ENCODE measurements at regions not wholly inside any gene's neighbourhood (a gene's known extent, or its start where the extent isn't known, plus 50 kb on each side); places are given as distances from the start of the nearest gene placed in this dataset.

DNA sequence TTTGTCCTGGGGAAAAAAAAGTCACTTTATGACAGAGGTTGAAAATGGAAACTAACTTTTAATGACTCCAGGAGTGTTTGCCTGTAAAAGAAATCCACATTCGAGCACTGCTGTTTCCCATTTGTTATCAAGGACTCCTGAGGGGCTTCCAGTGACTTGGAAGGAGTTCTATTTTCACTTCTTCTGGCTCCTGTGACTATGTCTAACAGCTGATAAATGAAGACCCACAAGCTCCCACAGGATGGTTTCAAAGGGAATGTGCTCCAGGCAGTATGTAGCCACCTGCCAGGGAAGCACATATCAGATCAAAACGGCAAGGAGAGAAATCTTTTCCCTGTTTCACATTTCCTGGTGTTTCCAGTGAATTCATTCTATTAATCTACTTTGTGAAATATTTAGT lies 159.8 kb upstream of the FAM241A start:
- Histone ChIP-seq H3K9me3 (ENCODE audit: control insufficient read depth, insufficient read depth, low read depth, low read length) (no peaks in the 10 kb centered on the region), H3K36me3 (ENCODE audit: control insufficient read depth, insufficient read depth, low read length) (no peaks in the 10 kb centered on the region), H3K27ac (ENCODE audit: low read length) (no peak overlapping the region), H3K27me3 (ENCODE audit: control insufficient read depth, insufficient read depth, low read length) (no peaks in the 10 kb centered on the region), H3K4me3 (ENCODE audit: low read depth in 2 of 2, low read length in 2 of 2) (no peak overlapping the region), H3K4me1 (ENCODE audit: control insufficient read depth, insufficient read depth, low read length) (no peaks in the 10 kb centered on the region)
- in situ Hi-C loops (cut with HindIII; ENCODE audit: low pct_unique_long_range_greater_than_20kb, low sequenced_read_pairs) (no loop called here), intact Hi-C loops (cut with micrococcal nuclease; ENCODE audit: unreplicated experiment) (no loop called here)
- ATAC-seq (no peak), DNase-seq (ENCODE audit: low read depth, low spot score) (no peak)
- ChIA-PET POLR2A (no interaction called here), CTCF (no interaction called here)
- TF ChIP-seq POLR2AphosphoS5 (IDR thresholded peaks at IDR 0.05; ENCODE audit: low read depth, low read length) (no peak), SIN3A (IDR thresholded peaks at IDR 0.05; ENCODE audit: borderline replicate concordance, insufficient read depth, low read depth, low read length) (no peak), TCF7L2 (IDR thresholded peaks at IDR 0.05; ENCODE audit: low read depth, low read length) (no peak)
- TF ChIP-seq, protein P1, sequence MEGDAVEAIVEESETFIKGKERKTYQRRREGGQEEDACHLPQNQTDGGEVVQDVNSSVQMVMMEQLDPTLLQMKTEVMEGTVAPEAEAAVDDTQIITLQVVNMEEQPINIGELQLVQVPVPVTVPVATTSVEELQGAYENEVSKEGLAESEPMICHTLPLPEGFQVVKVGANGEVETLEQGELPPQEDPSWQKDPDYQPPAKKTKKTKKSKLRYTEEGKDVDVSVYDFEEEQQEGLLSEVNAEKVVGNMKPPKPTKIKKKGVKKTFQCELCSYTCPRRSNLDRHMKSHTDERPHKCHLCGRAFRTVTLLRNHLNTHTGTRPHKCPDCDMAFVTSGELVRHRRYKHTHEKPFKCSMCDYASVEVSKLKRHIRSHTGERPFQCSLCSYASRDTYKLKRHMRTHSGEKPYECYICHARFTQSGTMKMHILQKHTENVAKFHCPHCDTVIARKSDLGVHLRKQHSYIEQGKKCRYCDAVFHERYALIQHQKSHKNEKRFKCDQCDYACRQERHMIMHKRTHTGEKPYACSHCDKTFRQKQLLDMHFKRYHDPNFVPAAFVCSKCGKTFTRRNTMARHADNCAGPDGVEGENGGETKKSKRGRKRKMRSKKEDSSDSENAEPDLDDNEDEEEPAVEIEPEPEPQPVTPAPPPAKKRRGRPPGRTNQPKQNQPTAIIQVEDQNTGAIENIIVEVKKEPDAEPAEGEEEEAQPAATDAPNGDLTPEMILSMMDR (IDR thresholded peaks at IDR 0.05): no peak
- TF ChIP-seq, protein P2, sequence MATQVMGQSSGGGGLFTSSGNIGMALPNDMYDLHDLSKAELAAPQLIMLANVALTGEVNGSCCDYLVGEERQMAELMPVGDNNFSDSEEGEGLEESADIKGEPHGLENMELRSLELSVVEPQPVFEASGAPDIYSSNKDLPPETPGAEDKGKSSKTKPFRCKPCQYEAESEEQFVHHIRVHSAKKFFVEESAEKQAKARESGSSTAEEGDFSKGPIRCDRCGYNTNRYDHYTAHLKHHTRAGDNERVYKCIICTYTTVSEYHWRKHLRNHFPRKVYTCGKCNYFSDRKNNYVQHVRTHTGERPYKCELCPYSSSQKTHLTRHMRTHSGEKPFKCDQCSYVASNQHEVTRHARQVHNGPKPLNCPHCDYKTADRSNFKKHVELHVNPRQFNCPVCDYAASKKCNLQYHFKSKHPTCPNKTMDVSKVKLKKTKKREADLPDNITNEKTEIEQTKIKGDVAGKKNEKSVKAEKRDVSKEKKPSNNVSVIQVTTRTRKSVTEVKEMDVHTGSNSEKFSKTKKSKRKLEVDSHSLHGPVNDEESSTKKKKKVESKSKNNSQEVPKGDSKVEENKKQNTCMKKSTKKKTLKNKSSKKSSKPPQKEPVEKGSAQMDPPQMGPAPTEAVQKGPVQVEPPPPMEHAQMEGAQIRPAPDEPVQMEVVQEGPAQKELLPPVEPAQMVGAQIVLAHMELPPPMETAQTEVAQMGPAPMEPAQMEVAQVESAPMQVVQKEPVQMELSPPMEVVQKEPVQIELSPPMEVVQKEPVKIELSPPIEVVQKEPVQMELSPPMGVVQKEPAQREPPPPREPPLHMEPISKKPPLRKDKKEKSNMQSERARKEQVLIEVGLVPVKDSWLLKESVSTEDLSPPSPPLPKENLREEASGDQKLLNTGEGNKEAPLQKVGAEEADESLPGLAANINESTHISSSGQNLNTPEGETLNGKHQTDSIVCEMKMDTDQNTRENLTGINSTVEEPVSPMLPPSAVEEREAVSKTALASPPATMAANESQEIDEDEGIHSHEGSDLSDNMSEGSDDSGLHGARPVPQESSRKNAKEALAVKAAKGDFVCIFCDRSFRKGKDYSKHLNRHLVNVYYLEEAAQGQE (IDR thresholded peaks at IDR 0.05; ENCODE audit: insufficient read depth in 1 of 2, low read depth in 2 of 2, low read length in 1 of 2): no peak
- BruUV-seq (replicated peaks): no TSS peak

DNA sequence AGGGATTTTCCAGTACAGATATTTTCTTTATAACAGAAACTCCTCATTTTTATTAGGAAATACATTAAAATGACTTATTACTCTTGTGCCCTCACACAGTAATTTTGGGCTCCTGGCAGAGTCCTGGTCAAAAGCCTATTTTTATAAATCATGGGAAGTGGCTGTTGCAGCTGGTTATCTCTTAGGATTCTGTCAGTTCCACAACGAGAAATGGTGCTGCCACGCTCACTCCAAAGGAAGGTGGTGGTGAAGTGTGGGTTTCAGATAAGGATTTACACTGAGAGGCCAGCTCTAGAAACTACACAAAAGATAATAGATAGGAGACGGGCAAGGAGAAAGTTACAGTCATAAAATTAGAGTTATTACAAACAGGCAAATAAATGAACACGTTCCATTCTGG lies 159.2 kb upstream of the FAM241A start:
- in situ Hi-C loops (cut with HindIII; ENCODE audit: low pct_unique_long_range_greater_than_20kb, low sequenced_read_pairs) (no loop called here), intact Hi-C loops (cut with micrococcal nuclease; ENCODE audit: unreplicated experiment) (no loop called here)
- H3K27me3 ChIP-seq (ENCODE audit: control insufficient read depth, insufficient read depth, low read length): no peaks in the 10 kb centered on the region
- no peak for TF ChIP-seq TCF7L2 (IDR thresholded peaks at IDR 0.05; ENCODE audit: low read depth, low read length)
- TF ChIP-seq POLR2AphosphoS5 (IDR thresholded peaks at IDR 0.05; ENCODE audit: low read depth, low read length): no peak
- TF ChIP-seq, protein P2 (IDR thresholded peaks at IDR 0.05; ENCODE audit: insufficient read depth in 1 of 2, low read depth in 2 of 2, low read length in 1 of 2): no peak
- TF ChIP-seq, protein P1 (IDR thresholded peaks at IDR 0.05): no peak
- TF ChIP-seq SIN3A (IDR thresholded peaks at IDR 0.05; ENCODE audit: borderline replicate concordance, insufficient read depth, low read depth, low read length): no peak
- DNase-seq (ENCODE audit: low read depth, low spot score) (no peak), ATAC-seq (no peak)
- no peaks in the 10 kb centered on the region for H3K9me3 ChIP-seq (ENCODE audit: control insufficient read depth, insufficient read depth, low read depth, low read length)
- no peak overlapping the region for H3K27ac ChIP-seq (ENCODE audit: low read length)
- BruUV-seq (replicated peaks): no TSS peak
- no peaks in the 10 kb centered on the region for H3K36me3 ChIP-seq (ENCODE audit: control insufficient read depth, insufficient read depth, low read length)
- no peaks in the 10 kb centered on the region for H3K4me1 ChIP-seq (ENCODE audit: control insufficient read depth, insufficient read depth, low read length)
- CTCF ChIA-PET: no interaction called here
- POLR2A ChIA-PET: no interaction called here
- no peak overlapping the region for H3K4me3 ChIP-seq (ENCODE audit: low read depth in 2 of 2, low read length in 2 of 2)
